ENCODE measurements at regions not wholly inside any gene's neighbourhood (a gene's known extent, or its start where the extent isn't known, plus 50 kb on each side); places are given as distances from the start of the nearest gene placed in this dataset.

DNA sequence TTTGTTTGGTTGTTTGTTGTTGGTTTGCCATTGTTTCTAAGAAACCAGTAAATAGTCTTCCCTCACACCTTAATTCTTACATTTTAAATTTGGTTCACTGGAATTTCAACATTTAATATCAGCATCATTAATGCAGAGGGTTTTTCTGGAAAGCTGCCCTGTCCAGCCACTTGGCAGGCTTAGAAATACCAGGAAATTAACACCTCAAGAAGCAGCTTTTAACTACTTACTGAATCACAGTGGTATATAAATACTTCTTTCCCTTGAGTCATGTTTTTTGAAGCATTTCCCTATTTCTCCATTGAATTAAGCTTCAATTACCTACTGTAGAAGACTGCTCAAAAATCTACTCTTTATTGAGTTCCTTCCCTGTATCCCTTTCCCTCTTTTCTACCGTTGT, 1221.1 kb upstream of the ADGRL3 start:
- TF ChIP-seq, protein P1, sequence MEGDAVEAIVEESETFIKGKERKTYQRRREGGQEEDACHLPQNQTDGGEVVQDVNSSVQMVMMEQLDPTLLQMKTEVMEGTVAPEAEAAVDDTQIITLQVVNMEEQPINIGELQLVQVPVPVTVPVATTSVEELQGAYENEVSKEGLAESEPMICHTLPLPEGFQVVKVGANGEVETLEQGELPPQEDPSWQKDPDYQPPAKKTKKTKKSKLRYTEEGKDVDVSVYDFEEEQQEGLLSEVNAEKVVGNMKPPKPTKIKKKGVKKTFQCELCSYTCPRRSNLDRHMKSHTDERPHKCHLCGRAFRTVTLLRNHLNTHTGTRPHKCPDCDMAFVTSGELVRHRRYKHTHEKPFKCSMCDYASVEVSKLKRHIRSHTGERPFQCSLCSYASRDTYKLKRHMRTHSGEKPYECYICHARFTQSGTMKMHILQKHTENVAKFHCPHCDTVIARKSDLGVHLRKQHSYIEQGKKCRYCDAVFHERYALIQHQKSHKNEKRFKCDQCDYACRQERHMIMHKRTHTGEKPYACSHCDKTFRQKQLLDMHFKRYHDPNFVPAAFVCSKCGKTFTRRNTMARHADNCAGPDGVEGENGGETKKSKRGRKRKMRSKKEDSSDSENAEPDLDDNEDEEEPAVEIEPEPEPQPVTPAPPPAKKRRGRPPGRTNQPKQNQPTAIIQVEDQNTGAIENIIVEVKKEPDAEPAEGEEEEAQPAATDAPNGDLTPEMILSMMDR (IDR thresholded peaks at IDR 0.05) = no peak
- TF ChIP-seq POLR2A (IDR thresholded peaks at IDR 0.05) = no peak
